Subcutaneous abdominal adipose tissue (tissue), 5 donors: ENCODE measurements at regions not wholly inside any gene's neighbourhood (a gene's known extent, or its start where the extent isn't known, plus 50 kb on each side); places are given as distances from the start of the nearest gene placed in this dataset.
"Not testable (repeated sequence)": the region's sequence is repeated elsewhere in the genome, so short reads cannot be mapped to it uniquely, and the experiment has no call there.

Experiments
- H3K27ac ChIP-seq: one replicate; pipeline ENCODE4 v1.7.0; 2013; ENCODE audit warnings: low read depth, mild to moderate bottlenecking, inconsistent platforms, low read length, moderate library complexity
- H3K27me3 ChIP-seq, 5 donors: one replicate each; pipeline ENCODE4 v1.7.0; 2013; ENCODE audit warnings: low read length in 5 of 5, inconsistent platforms in 1 of 5; ENCODE audit not compliant: control insufficient read depth in 5 of 5, insufficient read depth in 4 of 5
- H3K36me3 ChIP-seq, 5 donors: one replicate each; pipeline ENCODE4 v1.7.0; 2013; ENCODE audit warnings: low read length in 5 of 5; ENCODE audit not compliant: control insufficient read depth in 5 of 5, insufficient read depth in 5 of 5
- H3K4me1 ChIP-seq, 5 donors: one replicate each; pipeline ENCODE4 v1.7.0; 2013; ENCODE audit warnings: low read length in 5 of 5, mild to moderate bottlenecking in 3 of 5, moderate library complexity in 1 of 5; ENCODE audit not compliant: control insufficient read depth in 5 of 5, insufficient read depth in 5 of 5
- H3K4me3 ChIP-seq, 5 donors: one replicate each; pipeline ENCODE4 v1.7.0; 2013; ENCODE audit warnings: low read length in 5 of 5, low read depth in 1 of 5
- H3K9ac ChIP-seq, 5 donors: one replicate each; pipeline ENCODE4 v1.7.0; 2013; ENCODE audit warnings: low read length in 5 of 5, mild to moderate bottlenecking in 4 of 5, moderate library complexity in 3 of 5
- H3K9me3 ChIP-seq, 5 donors: one replicate each; pipeline ENCODE4 v1.7.0; 2013; ENCODE audit warnings: low read length in 5 of 5; ENCODE audit not compliant: control insufficient read depth in 5 of 5
- donor health status: healthy.
- donor health status: healthy.
- donor health status: healthy.
- donor health status: healthy.
- donor health status: healthy.

DNA sequence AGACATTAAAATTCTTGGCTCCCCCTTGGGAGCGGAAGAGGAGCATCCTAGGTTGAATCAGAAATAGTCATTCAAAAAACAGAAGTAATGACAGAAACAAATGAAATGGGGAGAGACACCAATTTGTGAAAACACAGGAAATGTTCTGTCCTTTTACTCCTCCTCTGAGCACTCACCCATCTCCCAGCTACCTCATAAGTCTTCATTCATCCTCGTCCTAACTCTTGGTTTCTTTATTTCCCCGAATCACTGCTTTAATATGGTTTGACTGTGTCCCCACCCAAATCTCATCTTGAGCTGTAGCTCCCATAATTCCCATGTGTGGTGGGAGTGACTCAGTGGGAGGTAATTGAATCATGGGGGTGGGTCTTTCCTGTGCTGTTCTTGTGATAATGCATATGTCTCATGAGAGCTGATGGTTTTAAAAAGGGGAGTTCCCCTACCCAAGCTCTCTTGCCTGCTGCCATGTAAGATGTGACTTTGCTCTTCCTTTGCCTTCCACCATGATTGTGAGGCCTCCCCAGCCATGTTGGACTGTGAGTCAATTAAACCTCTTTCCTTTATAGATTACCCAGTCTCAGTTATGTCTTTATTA, 579.7 kb upstream of the CBLB start:
- not testable (repeated sequence) for H3K9ac ChIP-seq, H3K27me3 ChIP-seq, H3K9me3 ChIP-seq, H3K36me3 ChIP-seq, H3K4me3 ChIP-seq, H3K27ac ChIP-seq
- peaks cover 0 to 19% (median 4%) of the 10 kb centered on the region in 5 donors for H3K4me1 ChIP-seq

DNA sequence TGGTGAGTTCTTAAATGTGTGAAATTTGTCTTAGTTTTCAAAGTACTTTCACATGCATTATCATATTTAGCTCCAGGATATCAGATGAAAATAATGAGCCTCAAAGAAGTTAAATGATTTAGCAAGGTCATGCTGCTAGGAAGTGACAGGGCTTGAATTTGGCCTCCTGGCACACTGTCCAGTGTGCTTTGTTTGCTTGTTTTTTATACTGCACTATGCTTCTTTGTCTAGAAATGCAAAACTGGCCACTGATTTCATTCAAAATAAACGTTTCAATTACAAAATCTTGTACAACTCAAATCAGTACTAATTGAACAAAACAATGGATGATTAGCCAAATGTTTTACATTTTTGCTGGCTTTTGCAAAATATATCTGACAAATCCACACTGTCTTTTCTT, 583.3 kb upstream of the CBLB start:
- Histone ChIP-seq H3K4me3 (no peak overlapping the region), H3K9ac (no peak overlapping the region), H3K4me1 (peaks cover 0 to 19% (median 4%) of the 10 kb centered on the region in 5 donors), H3K27ac (no peak overlapping the region), H3K9me3 (no peaks in the 10 kb centered on the region), H3K27me3 (no peaks in the 10 kb centered on the region), H3K36me3 (no peaks in the 10 kb centered on the region)

DNA sequence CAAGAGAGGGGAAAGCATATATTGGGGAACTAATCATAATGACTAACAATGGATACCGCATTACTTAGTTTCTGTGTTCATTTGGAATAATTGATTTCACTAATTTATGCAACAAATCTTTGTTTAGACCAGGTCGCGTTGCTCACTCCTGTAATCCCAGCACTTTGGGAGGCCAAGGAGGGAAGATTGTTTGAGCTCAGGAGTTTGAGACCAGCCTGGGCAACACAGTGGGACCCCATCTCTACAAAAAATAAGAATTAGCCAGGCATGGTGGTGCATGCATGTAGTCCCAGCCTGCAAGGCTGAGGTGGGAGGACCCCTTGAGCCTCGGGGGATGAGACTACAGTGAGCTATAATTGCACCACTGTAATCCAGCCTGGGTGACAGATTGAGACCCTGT, 585.7 kb upstream of the CBLB start:
- Histone ChIP-seq H3K4me3 (no peak overlapping the region), H3K9ac (no peak overlapping the region), H3K4me1 (peaks cover 0 to 22% (median 8%) of the 10 kb centered on the region in 5 donors), H3K27ac (no peak overlapping the region), H3K36me3 (no peaks in the 10 kb centered on the region), H3K9me3 (no peaks in the 10 kb centered on the region), H3K27me3 (no peaks in the 10 kb centered on the region)

DNA sequence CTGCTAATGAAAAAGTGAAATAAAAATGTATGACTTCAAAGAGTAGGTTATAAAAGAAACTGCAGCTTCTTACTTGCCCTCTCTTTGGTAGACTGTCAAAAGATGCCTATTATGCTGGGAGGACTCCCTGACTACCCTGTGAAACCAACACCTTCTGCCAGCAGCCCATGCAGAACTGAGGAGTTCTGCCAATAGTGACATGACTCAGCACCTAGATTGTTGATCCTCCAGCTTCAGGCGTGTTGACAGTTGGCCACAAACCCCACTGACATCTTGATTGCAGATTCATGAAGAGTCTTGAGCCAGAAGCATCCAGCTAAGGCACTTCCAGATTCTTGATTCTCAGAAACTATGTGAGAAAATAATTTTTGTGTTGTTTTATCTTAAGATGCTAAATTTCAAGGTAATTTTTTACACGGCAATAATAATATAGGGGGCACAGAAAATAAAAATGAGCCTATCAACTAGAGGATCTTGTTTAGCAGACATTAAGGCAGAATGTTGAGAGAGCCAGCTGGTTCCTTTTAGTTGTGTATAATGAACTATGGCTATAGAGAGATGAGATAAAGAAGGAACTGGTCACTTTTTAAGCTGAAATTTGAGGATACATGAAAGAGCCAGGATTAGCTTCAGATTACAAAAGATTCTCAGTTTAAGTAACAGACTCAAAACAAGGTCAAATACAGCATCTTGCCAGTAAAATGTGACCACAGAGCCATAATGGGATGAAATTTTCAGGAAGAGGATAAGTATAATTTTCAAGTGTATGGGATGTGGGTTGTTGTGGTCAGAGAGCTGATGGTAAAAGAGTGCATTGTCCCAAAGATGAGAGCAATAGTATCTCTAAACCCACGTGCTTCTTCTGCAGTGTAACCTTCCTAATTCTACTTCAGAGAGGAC, 588.7 kb upstream of the CBLB start:
- H3K9me3 ChIP-seq, result no peaks in the 10 kb centered on the region
- H3K27ac ChIP-seq, result no peak overlapping the region
- H3K4me3 ChIP-seq, result no peak overlapping the region
- H3K9ac ChIP-seq, result no peak overlapping the region
- H3K4me1 ChIP-seq, result peaks cover 0 to 12% (median 4%) of the 10 kb centered on the region in 5 donors
- H3K36me3 ChIP-seq, result no peaks in the 10 kb centered on the region
- no peaks in the 10 kb centered on the region for H3K27me3 ChIP-seq

DNA sequence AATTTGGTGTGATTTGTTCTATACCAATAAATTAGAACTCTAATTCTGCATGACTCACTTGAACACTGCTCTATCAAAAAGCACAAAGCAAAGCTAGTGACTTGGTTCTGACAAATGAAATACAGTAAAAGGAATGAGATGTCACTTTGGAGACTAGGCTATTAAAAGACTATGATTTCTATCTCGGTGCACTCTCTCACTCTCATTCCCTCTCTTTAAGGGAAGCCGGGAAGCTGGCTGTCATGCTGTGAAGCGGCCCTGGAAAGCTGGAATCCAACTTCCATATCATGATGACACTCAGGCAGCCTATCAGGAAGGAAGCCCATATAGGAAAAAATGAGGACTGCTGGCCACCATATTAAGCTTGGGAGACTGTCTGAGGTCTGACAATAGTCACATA, 590.1 kb upstream of the CBLB start:
- no peak overlapping the region for H3K27ac ChIP-seq
- no peak overlapping the region for H3K4me3 ChIP-seq
- no peaks in the 10 kb centered on the region for H3K36me3 ChIP-seq
- no peaks in the 10 kb centered on the region for H3K27me3 ChIP-seq
- peaks cover 0 to 11% (median 4%) of the 10 kb centered on the region in 5 donors for H3K4me1 ChIP-seq
- H3K9me3 ChIP-seq, result no peaks in the 10 kb centered on the region
- H3K9ac ChIP-seq, result no peak overlapping the region

DNA sequence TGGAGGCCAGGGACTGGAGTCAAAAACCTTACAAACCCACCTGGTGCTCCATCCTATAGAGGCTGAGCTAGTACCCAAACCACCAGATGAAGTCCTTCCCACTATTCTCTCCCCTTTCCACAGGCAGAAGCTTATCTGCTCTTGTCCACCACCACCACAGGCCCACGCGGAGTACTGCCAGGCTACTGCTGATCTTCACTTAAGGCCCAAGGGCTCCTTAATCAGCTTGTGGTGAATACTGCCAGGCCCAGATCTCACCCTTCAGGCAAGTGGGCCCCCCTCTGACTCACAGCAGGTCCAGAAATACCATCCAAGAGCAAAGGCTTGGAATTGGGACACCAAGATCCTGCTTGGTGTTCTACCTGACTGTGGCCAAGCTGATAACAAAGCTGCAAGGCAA, 598.1 kb upstream of the CBLB start:
- Histone ChIP-seq H3K4me1 (no peaks in the 10 kb centered on the region), H3K4me3 (no peak overlapping the region), H3K36me3 (no peaks in the 10 kb centered on the region), H3K9ac (no peak overlapping the region), H3K27me3 (no peaks in the 10 kb centered on the region), H3K27ac (no peak overlapping the region), H3K9me3 (no peaks in the 10 kb centered on the region)

DNA sequence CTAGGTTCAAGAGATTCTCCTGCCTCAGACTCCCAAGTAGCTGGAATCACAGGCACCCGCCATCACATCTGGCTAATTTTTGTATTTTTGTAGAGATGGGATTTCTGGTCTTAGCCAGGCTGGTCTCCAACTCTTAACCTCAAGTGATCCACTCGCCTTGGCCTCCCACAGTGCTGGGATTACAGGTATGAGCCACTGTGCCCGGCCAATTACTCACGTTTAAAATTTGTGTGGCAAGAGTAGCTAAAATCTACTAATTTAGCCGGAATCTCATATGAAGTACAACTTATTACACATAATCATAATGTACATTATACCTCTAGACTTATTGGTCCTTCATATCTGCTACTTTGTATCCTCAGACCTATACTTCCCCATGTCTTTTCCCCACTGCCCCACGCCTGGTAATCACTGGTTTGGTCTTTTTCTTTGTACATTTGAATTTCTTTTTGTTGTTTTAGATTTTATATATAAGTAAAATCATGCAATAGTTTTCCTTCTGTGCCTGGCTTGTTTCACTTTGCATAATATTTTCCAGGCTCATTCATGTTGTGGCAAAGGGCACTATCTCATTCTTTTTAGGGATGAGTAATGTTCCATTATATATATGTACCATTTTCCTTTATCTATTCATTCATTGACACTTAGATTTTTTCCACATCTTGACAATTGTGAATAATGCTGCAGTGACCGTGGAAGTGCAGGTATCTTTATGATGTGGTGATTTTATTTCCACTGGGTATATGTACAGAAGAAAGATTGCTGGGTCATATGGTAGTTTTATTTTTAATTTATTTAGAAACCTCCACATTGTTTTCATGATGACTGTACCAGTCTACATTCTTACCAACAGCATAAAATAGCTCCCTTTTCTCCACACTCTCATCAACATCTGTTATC, 605.0 kb upstream of the CBLB start:
- no peak overlapping the region for H3K27ac ChIP-seq
- H3K4me3 ChIP-seq, result no peak overlapping the region
- no peaks in the 10 kb centered on the region for H3K36me3 ChIP-seq
- no peaks in the 10 kb centered on the region for H3K4me1 ChIP-seq
- no peak overlapping the region for H3K9ac ChIP-seq
- peaks cover 0 to 2% (median 0%) of the 10 kb centered on the region in 5 donors for H3K9me3 ChIP-seq
- H3K27me3 ChIP-seq, result no peaks in the 10 kb centered on the region

DNA sequence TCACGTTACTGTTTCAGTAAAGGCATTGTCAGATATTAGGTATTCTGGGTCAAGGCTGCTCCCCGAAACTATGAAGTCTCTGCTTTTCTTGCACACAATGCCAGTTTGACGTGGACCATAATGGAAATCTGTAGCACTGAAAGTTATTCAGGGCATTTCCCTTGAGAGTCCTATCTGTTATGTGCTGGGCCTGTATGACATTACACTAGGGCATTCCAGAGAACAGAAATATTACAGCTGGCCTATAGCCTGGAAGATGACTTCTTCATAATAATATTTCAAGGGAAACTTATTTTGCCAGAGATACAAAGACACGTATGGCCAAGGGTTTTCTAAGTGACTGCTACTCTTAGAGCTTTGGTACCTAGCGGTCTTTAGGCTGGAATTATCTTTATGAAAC, 613.6 kb upstream of the CBLB start:
- H3K27me3 ChIP-seq, result no peaks in the 10 kb centered on the region
- H3K4me3 ChIP-seq, result no peak overlapping the region
- H3K27ac ChIP-seq, result no peak overlapping the region
- H3K4me1 ChIP-seq, result peaks cover 0 to 4% (median 0%) of the 10 kb centered on the region in 5 donors
- H3K36me3 ChIP-seq, result no peaks in the 10 kb centered on the region
- no peak overlapping the region for H3K9ac ChIP-seq
- peaks cover 0 to 8% (median 4%) of the 10 kb centered on the region in 5 donors for H3K9me3 ChIP-seq

DNA sequence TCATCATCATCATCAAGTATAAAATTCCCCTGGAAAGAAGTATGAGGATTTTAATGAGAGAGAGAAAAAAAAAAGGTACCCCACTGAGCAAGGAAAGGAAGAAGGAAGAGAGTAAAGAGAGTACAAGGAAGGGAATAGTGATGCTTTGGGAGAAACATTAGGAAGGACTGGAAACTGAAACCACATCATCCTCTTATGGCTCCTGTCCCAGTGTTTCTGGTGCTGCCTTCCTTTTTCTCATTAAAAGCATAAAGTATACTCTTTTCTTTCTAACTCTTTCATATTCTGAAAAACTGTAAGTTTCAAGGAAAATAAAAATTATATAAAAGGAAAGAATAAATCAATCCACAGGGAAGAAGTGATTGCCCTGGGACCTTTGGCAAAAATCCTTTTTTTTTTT, 616.4 kb upstream of the CBLB start:
- Histone ChIP-seq H3K27me3 (no peaks in the 10 kb centered on the region), H3K9me3 (no peaks in the 10 kb centered on the region), H3K4me3 (no peak overlapping the region), H3K27ac (no peak overlapping the region), H3K4me1 (peaks cover 0 to 4% (median 0%) of the 10 kb centered on the region in 5 donors), H3K9ac (no peak overlapping the region), H3K36me3 (no peaks in the 10 kb centered on the region)

DNA sequence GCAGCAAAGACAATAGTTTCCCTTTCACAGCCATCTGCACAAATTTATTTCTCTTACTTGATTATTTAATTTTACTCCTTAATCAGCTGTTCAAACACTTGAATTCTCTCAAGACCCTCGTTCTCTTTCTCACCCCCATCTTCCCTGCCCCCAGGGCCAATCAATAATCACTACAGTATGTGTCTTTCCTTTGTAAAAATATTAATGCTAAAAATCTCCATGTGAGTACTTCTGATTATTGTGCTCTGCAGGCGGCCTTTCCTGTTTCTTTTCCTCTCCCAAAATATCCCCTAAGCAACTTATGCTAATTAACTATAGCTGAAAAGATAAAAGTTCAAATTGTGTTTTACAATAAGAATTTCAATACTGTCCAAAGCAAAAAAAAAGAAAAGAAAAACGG, 617.0 kb upstream of the CBLB start:
- Histone ChIP-seq H3K4me3 (no peak overlapping the region), H3K9me3 (no peaks in the 10 kb centered on the region), H3K27ac (no peak overlapping the region), H3K36me3 (no peaks in the 10 kb centered on the region), H3K9ac (no peak overlapping the region), H3K4me1 (peaks cover 0 to 4% (median 0%) of the 10 kb centered on the region in 5 donors), H3K27me3 (no peaks in the 10 kb centered on the region)
